ENCODE measurements at regions not wholly inside any gene's neighbourhood (a gene's known extent, or its start where the extent isn't known, plus 50 kb on each side); places are given as distances from the start of the nearest gene placed in this dataset.

- FAIRE-seq (no peak), DNase-seq (ENCODE audit: low read depth, low spot score) (no peak)
- H3K27me3 ChIP-seq (ENCODE audit: control insufficient read depth, extremely low read depth, insufficient read depth, low read length) = no peaks in the 10 kb centered on the region
- no peak overlapping the region for H2AFZ ChIP-seq (ENCODE audit: control insufficient read depth, low read length)
- H3K4me2 ChIP-seq (ENCODE audit: control insufficient read depth, extremely low read depth, insufficient read depth, low read depth, low read length) = no peak overlapping the region
- no peaks in the 10 kb centered on the region for H3K9me3 ChIP-seq (ENCODE audit: control insufficient read depth, low read depth, low read length)
- H3K27ac ChIP-seq (ENCODE audit: control insufficient read depth, insufficient read depth, low read length) = no peak overlapping the region
- no peaks in the 10 kb centered on the region for H3K9me1 ChIP-seq (ENCODE audit: control insufficient read depth, extremely low read depth, insufficient read depth, low read length)
- no peaks in the 10 kb centered on the region for H3K36me3 ChIP-seq (ENCODE audit: control insufficient read depth in 2 of 2, extremely low read depth in 1 of 2, insufficient read depth in 2 of 2, low read length in 2 of 2)
- H3K4me3 ChIP-seq (ENCODE audit: control insufficient read depth in 2 of 3, extremely low read depth in 1 of 3, insufficient read depth in 2 of 3, low read depth in 1 of 3, low read length in 3 of 3) = no peak overlapping the region
- dilution Hi-C loops (cut with MboI; ENCODE audit: extremely low pct_ligation_motif_present, low sequenced_read_pairs) = no loop called here
- H3K4me1 ChIP-seq (ENCODE audit: control insufficient read depth, extremely low read depth, insufficient read depth, low read length) = no peaks in the 10 kb centered on the region
- H3K79me2 ChIP-seq (ENCODE audit: control insufficient read depth, insufficient read depth, low read length) = no peaks in the 10 kb centered on the region
- no peaks in the 10 kb centered on the region for H4K20me1 ChIP-seq (ENCODE audit: control insufficient read depth, extremely low read depth, insufficient read depth, low read length)
- H3K9ac ChIP-seq (ENCODE audit: control insufficient read depth, extremely low read depth, insufficient read depth, low read length) = no peak overlapping the region
- TF ChIP-seq, protein P1, sequence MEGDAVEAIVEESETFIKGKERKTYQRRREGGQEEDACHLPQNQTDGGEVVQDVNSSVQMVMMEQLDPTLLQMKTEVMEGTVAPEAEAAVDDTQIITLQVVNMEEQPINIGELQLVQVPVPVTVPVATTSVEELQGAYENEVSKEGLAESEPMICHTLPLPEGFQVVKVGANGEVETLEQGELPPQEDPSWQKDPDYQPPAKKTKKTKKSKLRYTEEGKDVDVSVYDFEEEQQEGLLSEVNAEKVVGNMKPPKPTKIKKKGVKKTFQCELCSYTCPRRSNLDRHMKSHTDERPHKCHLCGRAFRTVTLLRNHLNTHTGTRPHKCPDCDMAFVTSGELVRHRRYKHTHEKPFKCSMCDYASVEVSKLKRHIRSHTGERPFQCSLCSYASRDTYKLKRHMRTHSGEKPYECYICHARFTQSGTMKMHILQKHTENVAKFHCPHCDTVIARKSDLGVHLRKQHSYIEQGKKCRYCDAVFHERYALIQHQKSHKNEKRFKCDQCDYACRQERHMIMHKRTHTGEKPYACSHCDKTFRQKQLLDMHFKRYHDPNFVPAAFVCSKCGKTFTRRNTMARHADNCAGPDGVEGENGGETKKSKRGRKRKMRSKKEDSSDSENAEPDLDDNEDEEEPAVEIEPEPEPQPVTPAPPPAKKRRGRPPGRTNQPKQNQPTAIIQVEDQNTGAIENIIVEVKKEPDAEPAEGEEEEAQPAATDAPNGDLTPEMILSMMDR (optimal IDR thresholded peaks at IDR 0.05 in 1 of 3, IDR thresholded peaks at IDR 0.05 in 1 of 3, conservative IDR thresholded peaks at IDR 0.05 in 1 of 3; ENCODE audit: extremely low read depth in 1 of 3, insufficient read depth in 2 of 3, low read length in 3 of 3) = no peak
- TF ChIP-seq EZH2 (IDR thresholded peaks at IDR 0.05; ENCODE audit: low read length) = no peak
Observed at GRCh38 chr6:154605882-154606370, 95.4 kb upstream of the CNKSR3 start.

GRCh38 chr6:154606457-154606856 is 96.0 kb upstream of the CNKSR3 start:
- Histone ChIP-seq H3K4me1 (ENCODE audit: control insufficient read depth, extremely low read depth, insufficient read depth, low read length) (no peaks in the 10 kb centered on the region), H3K36me3 (ENCODE audit: control insufficient read depth in 2 of 2, extremely low read depth in 1 of 2, insufficient read depth in 2 of 2, low read length in 2 of 2) (no peaks in the 10 kb centered on the region), H3K9me3 (ENCODE audit: control insufficient read depth, low read depth, low read length) (no peaks in the 10 kb centered on the region), H4K20me1 (ENCODE audit: control insufficient read depth, extremely low read depth, insufficient read depth, low read length) (no peaks in the 10 kb centered on the region), H3K4me3 (ENCODE audit: control insufficient read depth in 2 of 3, extremely low read depth in 1 of 3, insufficient read depth in 2 of 3, low read depth in 1 of 3, low read length in 3 of 3) (no peak overlapping the region), H2AFZ (ENCODE audit: control insufficient read depth, low read length) (peak overlapping the region; percentile 5), H3K27ac (ENCODE audit: control insufficient read depth, insufficient read depth, low read length) (no peak overlapping the region), H3K9me1 (ENCODE audit: control insufficient read depth, extremely low read depth, insufficient read depth, low read length) (no peaks in the 10 kb centered on the region), H3K9ac (ENCODE audit: control insufficient read depth, extremely low read depth, insufficient read depth, low read length) (peak overlapping the region; percentile 15), H3K4me2 (ENCODE audit: control insufficient read depth, extremely low read depth, insufficient read depth, low read depth, low read length) (no peak overlapping the region), H3K79me2 (ENCODE audit: control insufficient read depth, insufficient read depth, low read length) (no peaks in the 10 kb centered on the region), H3K27me3 (ENCODE audit: control insufficient read depth, extremely low read depth, insufficient read depth, low read length) (no peaks in the 10 kb centered on the region)
- no peak for TF ChIP-seq EZH2 (IDR thresholded peaks at IDR 0.05; ENCODE audit: low read length)
- TF ChIP-seq, protein P1 (optimal IDR thresholded peaks at IDR 0.05 in 1 of 3, IDR thresholded peaks at IDR 0.05 in 1 of 3, conservative IDR thresholded peaks at IDR 0.05 in 1 of 3; ENCODE audit: extremely low read depth in 1 of 3, insufficient read depth in 2 of 3, low read length in 3 of 3) = no peak
- DNase-seq (ENCODE audit: low read depth, low spot score) = no peak
- FAIRE-seq = no peak
- dilution Hi-C loops (cut with MboI; ENCODE audit: extremely low pct_ligation_motif_present, low sequenced_read_pairs) = no loop called here
